ENCODE measurements at regions not wholly inside any gene's neighbourhood (a gene's known extent, or its start where the extent isn't known, plus 50 kb on each side); places are given as distances from the start of the nearest gene placed in this dataset.

GRCh38 chr3:157857440-157857839 is 248.8 kb downstream of the SHOX2 start:
- TF ChIP-seq CTCF (conservative IDR thresholded peaks at IDR 0.05 in 1 of 2, IDR thresholded peaks at IDR 0.05 in 1 of 2; ENCODE audit: extremely low read depth in 1 of 2, insufficient read depth in 1 of 2, low read depth in 1 of 2, low read length in 2 of 2) (no peak), EZH2 (IDR thresholded peaks at IDR 0.05; ENCODE audit: borderline replicate concordance, low read length) (no peak)

Measured in mammary epithelial cell (primary cell).